Activated CD4-positive, alpha-beta T cell treated with anti-CD3 and anti-CD28 coated beads, Interleukin-2, amount 50 U/mL, for 4 hours (primary cell): ENCODE measurements at regions not wholly inside any gene's neighbourhood (a gene's known extent, or its start where the extent isn't known, plus 50 kb on each side); places are given as distances from the start of the nearest gene placed in this dataset.
"Not testable (repeated sequence)": the region's sequence is repeated elsewhere in the genome, so short reads cannot be mapped to it uniquely, and the experiment has no call there.

Experiments used
- DNase-seq, 2 experiments: peaks; one replicate each; pipeline ENCODE4 v3.0.0-alpha.2; 2020

DNA sequence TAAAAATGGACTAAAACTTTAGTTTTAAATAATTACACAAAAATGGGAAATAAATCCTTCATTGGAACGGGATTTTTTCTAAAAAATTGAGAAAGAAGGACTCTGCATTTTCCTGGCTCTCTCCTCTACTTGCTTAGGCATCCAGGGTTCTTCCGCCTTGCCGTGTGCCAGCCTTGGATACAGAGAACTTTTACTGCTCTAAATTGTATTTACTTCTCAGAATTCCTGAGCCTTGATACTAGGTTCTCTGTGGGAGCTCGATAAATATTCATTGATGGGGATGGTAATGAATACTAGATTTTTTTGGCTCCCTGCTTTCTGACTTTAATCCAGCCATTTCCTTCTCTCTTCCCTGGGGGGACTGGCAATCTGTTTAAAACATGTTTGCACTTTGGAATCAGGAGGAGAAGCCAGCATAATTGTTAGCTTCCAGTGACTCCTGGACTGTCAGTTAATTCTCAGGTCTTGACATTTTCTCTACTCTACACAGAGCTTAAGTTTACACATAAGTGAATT is 746.1 kb upstream of the LRRTM1 start:
- no peak for DNase-seq

DNA sequence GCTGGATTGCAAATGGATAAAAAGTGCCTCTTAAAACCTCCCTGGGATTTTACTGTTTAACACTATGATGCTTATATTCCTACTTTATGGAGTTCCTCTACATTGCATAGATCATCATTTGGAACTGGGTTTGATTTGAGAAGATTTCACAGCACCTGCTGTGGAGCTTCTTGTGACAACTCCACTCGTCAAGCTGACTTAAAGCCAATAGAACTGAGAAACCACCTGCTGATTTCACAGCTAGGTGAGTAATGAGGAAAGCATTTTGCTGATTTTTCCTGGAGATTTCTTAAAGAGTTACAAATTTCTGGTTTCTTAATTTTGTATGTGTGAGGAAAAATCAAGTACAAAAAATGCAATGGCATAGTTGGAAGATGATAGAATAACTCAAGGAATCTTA is 739.1 kb upstream of the LRRTM1 start:
- DNase-seq: no peak

DNA sequence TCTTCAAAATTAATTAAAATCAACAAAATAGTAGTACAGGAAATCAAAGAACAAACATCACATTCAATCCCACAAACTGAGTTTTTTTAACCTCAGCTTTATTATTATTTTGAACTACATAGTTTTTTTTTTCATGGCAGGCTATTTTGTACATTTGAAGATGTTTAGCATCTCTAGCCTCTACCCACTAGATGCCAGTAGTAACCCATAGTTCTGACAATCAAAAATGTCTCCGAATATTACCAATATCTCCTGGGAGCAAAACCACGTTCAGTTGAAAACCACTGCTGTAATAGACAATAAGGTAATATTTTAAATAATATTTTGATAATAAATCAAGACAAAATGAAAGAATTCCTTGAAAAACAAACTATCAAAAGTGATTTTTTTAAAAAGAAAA is 702.6 kb upstream of the LRRTM1 start:
- DNase-seq: no peak

DNA sequence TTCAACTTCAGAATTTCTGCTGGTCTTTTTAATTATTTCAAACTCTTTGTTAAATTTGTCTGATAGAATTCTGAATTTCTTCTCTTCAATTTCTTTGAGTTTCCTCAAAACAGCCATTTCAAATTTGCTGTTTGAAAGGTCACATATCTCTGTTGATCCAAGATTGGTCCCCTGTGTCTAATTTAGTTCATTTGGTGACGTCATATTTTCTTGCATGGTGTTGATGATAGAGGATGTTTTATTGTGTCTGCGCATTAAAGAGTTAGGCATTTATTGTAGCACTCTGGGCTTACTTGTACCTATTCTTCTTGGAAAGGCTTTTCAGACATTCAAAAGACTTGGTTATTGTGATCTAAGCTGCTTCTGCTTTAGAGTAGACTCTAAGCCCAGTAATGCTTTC is 698.4 kb upstream of the LRRTM1 start:
- no peak for DNase-seq

DNA sequence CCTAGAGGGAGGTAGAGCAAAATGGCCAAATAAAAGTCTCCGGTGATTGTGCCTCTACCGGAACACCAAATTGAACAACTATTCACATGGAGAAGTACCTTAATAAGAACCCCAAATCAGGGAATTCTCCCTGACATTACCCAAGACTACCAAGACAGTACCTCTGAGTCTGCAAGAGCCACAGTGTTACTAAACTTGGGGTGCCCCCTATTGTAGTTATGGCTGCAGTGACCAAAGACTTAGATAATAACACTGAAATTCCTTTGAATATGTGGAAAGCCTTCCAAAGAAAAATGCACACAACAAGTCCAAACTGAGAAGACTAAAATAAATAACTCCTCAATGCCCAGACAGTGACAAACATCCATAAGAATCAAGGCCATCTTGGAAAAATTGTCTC is 682.9 kb upstream of the LRRTM1 start:
- no peak for DNase-seq

DNA sequence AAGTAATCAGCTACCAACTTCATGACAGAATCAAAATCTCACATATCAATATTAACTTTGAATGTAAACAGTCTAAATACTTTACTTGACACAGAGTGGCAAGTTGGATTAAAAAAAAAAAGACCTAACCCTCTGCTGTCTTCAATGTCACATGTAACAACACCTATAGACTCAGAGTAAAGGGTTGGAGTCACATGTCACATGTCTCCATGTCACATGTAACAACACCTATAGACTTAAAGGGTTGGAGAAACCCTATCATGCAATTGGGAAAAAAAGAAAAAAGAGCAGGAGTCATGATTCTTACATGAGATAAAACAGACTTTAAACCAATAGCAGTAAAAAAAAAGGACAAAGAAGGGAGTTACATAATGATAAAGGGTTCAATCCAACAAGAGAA is 665.3 kb upstream of the LRRTM1 start:
- no peak for DNase-seq

DNA sequence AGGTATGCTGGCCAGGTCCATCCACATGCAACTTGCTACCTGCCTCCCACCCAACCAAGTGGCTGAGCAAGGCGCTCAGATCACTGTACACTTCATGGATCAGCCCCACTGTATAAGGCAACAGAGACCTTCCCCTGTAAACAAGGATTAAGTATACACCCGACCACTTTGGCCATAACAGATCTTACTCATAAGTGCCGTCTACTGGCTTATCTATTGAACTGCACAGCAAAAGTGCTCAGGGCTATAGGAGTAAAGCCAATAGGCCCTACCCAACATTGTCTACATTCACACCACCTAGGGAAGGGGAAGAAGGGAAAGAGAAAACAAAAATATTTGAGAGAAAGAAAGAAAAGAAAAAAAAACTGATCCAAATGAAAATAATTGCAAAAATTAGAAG is 663.9 kb upstream of the LRRTM1 start:
- no peak for DNase-seq

DNA sequence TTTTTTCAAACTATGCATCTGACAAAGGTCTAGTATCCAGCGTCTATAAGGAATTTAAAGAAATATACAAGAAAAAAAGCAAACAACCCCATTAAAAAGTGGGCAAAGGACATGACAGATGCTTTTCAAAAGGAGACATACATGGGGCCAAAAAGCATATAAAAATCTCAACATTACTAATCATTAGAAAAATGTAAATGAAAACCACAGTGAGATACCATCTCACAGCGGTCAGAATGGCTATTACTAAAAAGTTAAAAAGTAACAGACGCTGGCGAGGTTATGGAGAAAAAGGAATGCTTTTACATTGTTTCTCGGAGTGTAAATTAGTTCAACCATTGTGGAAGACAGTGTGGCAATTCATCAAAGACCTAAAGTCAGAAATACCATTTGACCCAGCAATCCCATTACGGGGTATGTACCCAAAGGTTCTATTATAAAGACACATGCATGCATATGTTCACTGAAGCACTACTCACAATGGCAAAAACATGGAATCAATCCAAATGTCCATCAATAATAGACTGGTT is 643.1 kb upstream of the LRRTM1 start:
- DNase-seq: no peak

DNA sequence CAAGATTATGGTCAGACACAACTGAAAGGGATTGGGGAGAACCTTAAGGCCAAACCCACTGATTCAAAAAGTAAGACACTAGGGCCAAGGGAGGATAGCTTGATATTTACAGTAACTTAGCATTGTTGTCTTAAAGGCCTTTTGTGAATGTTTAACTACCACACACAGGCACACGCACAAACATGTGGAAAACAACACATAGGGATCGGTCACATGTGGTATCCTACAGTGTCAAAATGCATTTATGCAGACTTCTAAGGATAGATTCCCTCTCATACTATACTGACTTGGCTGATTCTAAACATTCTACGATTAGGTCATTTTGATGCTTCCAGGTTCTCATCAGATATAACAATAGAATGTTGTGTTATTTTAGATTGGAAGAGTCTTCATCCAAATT is 638.9 kb upstream of the LRRTM1 start:
- no peak for DNase-seq

DNA sequence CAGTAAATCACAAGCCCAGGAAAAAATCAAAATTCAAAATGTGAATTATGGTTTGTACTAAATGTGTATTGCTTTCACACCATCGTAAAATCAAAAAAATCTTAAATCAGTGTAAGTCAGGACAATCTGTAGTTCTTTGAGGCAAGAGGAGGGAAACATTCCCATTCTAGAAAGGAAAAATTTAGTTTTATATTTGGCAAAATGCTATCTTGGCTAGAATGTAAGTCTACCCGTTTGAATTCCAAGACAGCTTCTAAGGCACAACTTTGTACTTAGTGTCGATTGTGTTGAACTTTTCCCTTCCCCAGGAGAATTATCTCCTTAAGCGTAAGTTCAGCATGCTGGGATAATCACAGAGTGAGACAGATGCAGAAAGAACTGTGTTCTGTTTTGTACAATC is 638.2 kb upstream of the LRRTM1 start:
- no peak for DNase-seq

DNA sequence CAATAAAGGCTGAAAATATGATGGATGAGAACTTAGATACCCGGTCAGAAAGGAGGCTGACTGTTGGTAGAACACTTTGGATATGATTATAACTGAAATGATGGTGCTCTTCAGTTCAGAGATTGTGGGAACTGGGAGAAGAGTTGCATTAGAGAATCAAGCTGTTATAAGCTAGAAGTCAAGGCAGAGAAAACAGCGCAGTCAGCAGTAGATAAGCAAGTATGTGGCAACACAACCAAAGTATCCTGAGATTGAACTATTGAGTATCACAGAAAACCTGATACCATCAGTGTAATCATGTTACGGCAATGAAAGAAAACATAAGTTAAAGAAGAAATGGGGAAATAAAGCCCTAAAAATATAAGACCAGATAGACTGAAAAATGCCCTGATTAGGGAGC is 633.9 kb upstream of the LRRTM1 start:
- DNase-seq: no peak

DNA sequence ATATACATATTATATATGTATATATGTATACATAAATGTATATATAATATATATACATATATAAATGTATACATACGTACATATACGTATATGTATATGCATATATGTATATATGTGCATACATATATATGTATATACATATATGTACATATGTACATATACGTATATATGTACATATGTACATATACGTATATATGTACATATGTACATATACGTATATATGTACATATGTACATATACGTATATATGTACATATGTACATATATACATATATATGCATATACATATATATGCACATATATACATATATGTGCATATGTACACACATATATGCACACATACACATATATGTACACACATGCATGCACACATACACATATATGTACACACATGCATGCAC is 627.3 kb upstream of the LRRTM1 start:
- DNase-seq: not testable (repeated sequence)

DNA sequence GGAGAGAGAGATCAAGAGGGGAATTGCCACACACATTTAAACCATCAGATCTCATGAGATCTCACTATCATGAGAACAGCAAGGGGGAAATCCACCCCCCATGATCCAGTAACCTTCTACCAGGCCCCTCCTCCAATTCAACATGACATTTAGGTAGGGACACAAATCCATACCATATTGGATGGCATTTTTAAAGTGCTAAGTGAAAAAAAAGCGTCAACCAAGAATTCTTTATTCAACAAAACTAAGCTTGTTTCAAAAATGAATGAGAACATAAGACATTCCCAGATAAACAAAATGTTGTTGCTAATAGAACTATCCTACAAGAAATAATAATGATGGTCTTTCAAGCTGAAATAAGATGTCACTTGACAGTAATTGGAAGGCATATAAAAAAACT is 626.2 kb upstream of the LRRTM1 start:
- DNase-seq: no peak

DNA sequence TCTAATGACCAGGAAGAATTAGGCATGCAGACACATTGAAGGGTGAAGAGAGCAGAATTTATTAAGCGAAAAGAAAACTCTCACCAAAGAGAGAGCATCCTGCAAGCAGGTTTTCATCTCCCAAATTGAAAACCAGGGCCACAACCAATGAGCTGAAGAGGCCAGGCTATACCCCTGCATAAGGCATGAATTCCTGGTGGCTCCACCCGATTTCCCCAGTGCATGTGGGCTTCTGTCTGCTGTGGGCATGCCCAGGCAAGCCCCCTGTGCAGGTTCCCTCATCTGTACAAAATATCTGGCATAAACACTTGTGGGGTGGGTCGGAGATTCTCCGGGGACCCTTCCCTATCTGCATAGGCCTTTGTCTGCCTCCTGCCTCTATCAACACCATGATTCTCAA is 621.6 kb upstream of the LRRTM1 start:
- no peak for DNase-seq

DNA sequence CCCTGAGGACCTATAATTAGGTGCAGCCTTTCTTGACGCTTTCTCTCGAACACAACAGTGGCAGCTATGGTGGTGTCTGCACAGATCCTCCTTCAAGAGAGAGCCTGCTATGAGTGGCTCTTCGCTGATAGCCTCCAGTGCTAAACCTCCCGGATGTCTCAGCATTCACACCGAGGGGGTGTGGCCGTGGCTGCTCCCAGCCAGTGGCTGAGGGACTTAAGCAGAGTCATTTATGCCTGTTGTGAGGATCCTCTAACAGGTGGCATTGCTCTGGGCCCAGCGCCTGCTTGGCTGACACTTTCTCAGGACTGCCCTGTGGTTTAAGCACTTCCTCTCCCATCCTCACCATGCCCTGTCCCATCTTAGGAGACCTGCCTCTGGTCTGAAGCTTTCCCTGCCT is 592.0 kb upstream of the LRRTM1 start:
- no peak for DNase-seq

DNA sequence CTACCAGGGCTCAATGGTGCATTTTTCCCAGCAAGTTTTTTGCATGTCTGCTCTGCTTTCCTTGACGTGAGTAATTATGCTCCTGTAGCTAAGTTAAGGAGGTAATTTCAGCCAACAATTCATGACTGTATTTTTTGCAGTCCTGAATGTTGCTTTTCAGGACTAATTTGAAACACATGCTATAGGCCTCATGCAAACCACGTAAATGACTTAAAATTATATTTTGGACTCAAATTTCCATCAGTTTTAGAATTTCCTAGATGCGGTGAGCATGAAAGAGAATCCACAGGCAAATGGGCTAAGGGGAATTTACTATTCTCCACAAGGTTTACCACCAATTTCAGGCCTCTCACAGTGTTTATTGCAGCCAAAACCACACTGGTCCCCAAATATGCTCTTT is 589.9 kb upstream of the LRRTM1 start:
- no peak for DNase-seq

DNA sequence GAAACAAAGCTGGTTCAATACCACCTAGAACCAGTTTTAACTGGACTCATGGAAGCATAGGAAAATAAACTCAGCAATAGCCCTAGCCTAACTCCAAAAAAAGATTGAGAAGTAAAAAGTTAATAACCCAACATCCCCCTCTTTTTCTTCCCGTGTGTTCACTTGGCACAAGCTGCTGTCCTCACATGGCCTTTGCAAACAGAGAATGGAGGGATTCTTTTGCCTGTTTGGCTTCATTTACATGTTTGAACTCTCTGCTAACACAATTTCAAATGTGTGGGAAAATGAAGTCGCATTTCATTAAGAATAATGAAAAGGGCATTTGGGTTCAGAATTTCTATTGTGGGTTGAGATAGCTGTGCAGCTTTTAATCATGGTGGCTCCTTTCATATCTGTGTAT is 589.2 kb upstream of the LRRTM1 start:
- DNase-seq: no peak

DNA sequence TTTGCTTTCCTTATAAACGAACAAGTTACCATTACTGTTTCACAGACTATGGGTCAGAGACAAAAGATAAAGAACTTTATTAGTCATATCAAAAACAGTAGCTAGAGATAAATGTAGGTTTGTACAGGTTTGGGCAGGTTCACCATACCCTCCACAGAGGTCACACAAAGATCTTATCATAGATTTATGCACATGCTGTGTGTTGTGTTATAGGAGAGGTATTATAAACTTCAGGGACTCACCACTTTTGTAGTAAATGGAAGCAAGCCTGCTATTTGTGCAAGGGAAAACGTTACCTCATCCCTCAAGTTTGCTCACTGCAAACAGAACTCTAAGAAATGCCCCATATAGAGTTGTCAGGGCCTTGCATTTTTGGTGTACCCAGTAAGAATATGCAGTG is 584.5 kb upstream of the LRRTM1 start:
- DNase-seq: no peak

DNA sequence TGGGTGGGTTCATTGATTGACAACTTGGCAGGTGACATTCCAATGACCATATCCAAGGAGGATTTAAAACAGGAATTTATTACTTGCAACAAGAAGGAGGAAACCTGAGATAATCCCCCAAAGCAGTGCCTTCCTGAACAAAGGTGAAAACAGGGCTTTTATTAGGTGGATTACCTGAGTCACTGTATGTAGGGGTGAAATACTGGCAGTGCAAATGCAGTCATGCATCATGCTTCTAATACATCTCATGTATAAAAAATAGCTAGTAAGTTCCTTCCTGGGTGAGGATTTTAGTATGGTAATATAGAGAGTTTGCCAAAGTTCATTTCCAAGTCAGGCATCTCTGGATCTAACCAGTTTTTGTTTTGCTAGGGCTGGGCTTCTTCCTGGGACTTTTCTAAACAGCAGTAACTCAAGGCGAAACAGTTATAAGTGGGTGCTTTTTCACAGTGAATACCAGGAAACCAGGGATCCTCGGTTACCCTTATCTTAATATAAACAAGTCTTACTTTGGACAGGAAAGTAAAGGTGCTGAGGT is 583.4 kb upstream of the LRRTM1 start:
- DNase-seq: no peak

DNA sequence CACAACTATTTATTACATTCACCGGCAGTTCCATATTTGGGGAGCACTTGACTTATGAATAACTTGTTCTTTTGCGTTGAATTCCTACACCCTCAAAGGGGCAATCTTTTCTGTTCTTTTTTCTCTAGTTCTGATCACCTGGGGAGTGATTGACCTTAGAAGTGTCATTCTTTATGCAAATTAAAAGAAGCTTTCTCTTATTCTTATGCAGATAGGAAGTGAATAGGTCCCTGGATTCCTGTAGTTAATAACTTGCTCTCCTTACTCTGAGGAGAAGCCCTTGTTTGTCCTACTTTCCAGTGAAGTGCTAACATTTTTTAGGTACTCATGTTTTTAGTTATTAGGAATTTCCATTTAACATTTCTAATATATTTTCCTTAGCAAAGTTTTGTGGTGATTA is 569.8 kb upstream of the LRRTM1 start:
- no peak for DNase-seq

DNA sequence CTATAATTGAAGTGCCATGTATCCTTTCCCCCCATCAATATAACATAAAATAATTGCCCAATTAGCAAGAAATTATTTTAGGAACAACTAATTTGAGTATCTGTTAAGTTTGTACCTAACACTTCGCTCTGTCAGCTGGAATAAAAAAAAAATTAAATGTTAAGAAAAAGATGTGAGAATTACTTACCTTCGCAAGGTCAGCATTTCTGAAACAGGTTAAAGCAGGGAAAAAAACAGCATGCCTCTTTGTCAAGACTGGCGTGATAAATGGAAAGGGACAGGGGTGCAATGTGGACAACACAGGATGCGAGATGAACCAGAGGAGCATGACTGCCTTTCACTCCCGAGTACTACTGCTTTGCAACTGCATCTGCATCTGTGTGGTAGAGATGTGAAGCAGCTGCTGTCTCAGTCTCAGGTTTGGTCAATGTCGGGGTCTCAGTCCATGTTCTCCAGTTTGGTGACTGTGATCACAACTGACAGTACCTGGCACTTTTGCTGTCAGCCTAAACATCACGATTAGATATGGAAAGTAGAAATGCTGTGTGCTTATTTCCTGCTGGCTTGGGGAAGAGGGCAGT is 565.4 kb upstream of the LRRTM1 start:
- no peak for DNase-seq

DNA sequence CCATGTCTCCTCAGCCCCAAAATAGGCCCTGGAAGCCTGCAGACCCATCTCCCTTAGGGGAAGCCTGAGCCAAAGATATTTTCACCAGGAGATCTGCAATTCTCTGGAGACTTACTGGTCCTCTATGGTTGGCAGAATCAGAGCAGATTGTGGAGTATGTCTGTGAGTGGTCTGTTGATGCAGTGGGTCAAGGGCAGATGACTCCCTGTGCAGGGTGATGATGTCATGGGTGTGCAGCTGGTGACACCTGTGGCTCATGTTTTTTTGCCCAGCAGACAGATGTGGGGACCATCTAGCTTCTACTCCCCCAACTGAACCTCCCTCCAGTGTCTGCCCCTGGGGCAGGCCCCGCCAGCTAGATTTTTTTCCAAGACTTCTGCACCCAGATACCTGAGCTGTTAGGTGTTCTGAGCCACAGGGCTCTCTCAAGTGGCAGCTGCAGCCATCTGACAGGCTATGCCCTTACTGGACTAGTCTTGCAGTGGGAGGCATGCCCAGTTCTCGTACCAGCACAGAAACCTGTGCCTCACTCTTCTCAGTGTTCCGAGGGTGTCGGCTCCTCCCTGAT is 558.7 kb upstream of the LRRTM1 start:
- no peak for DNase-seq

DNA sequence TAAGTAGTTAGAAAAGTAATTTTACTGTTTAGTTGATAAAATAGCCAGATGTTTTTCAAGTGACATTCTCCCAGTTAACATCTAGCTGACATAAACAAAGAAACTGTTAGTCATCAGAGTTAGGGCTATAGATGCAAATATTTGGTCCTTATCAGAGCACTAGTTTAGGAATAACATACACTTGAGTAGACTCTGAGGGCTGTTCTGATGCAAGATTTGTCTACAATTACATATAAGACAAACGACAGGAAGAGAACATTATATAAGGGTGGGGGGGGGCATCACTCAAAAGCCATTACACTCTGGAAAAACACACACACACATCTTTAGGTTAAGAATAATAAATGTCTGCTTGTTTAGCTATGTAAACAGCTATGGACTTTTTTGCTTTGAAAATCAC is 554.4 kb upstream of the LRRTM1 start:
- DNase-seq: no peak

DNA sequence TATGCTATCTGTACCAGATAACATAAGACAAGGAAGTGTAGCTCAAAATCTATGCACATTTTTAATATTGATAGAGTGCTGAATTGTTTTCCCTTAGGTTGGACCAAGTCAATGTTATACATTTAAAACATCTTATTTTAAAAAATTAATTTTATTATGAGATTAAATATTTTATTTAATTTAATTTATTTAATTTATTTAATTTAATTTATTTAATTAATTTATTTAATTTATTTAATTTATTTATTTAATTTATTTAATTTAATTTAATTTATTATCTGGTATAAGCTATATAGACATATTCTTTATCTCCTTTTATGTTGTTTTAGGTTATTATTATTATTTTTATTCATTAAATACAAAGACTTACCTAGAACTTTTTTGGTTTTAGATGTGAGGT is 551.7 kb upstream of the LRRTM1 start:
- no peak for DNase-seq

DNA sequence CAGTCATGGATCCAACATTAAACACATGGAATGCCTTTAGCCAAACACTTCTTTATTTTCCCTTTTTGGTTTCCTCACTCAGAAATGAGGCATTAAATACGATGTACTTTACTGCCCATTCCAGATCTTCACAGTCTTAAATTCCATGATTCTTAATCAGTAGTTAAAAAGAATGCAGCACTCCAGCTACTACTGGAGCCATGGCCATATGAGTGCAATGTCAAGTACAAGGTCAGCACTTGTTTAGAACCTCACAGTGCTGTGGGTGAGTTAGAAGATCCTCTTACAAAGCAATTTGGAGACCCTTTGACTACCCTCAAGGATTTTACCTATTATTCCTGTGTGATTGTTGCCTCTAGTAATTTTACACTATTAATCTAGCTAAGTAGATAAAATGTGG is 550.3 kb upstream of the LRRTM1 start:
- DNase-seq: no peak
